ENCODE measurements at regions not wholly inside any gene's neighbourhood (a gene's known extent, or its start where the extent isn't known, plus 50 kb on each side); places are given as distances from the start of the nearest gene placed in this dataset.

DNA sequence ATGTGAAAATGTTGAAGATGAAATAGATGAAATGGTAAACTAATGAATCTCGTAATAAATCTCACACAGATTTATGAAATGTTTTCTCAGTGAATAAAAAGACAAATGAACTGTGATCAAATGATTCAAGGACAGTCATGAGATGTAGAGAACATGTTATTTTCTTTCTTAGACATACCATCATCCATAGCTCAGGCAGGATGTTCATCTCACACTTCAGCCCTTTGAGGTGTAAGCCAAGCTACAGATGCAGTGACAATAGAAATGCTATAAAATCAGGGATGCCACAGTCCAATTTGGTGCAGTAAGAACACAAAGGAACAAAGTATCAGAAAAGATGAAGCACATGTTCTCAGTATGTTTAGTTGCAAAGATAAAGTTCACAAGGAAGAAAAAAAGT, 242.7 kb upstream of the KRR1 start:
- POLR2A ChIA-PET: no interaction called here
- H3K4me3 ChIP-seq (replicated peaks in 1 of 3; ENCODE audit: insufficient read depth in 1 of 3, low read depth in 2 of 3, low read length in 3 of 3): no peak overlapping the region
- H3K27me3 ChIP-seq (ENCODE audit: control insufficient read depth in 1 of 2, insufficient read depth in 2 of 2, low read length in 2 of 2): no peaks in the 10 kb centered on the region
- WGBS (ENCODE audit: low lambda C conversion rate): 98% methylated on average over 1 of the region's 1 CpG
- FAIRE-seq (no peak), DNase-seq (ENCODE audit: low spot score) (no peak), ATAC-seq (no peak)
- peaks cover 76% of the 10 kb centered on the region for H3K4me1 ChIP-seq (ENCODE audit: insufficient read depth, low read length)
- no peak overlapping the region for H3K27ac ChIP-seq (ENCODE audit: extremely low read length, insufficient read depth, low read length)
- no peaks in the 10 kb centered on the region for H3K9me3 ChIP-seq (ENCODE audit: low read length)
- CTCF ChIA-PET (ENCODE audit: low intra/inter-chr PET ratio, low total read pairs): no interaction called here
- H3K79me2 ChIP-seq (ENCODE audit: insufficient read depth, low read length): no peaks in the 10 kb centered on the region
- TF ChIP-seq ZNF484 (CRISPR knock-in tag; IDR thresholded peaks at IDR 0.05; ENCODE audit: borderline replicate concordance, low read depth): no peak
- no peak for TF ChIP-seq MXD4 (CRISPR knock-in tag; IDR thresholded peaks at IDR 0.05)
- TF ChIP-seq KMT2B (CRISPR knock-in tag; IDR thresholded peaks at IDR 0.05): no peak
- no peak for TF ChIP-seq EED (CRISPR knock-in tag; IDR thresholded peaks at IDR 0.05)
- no peak for TF ChIP-seq ZNF792 (CRISPR knock-in tag; IDR thresholded peaks at IDR 0.05)
- no peak for TF ChIP-seq NFE2L1 (CRISPR knock-in tag; IDR thresholded peaks at IDR 0.05; ENCODE audit: borderline replicate concordance)
- no peak for TF ChIP-seq ZNF335 (CRISPR knock-in tag; IDR thresholded peaks at IDR 0.05)
- no peak for TF ChIP-seq ZNF563 (CRISPR knock-in tag; IDR thresholded peaks at IDR 0.05)
- no peak for TF ChIP-seq TEAD3 (CRISPR knock-in tag; optimal IDR thresholded peaks at IDR 0.05; ENCODE audit: borderline replicate concordance)
- no peak for TF ChIP-seq ZKSCAN5 (CRISPR knock-in tag; IDR thresholded peaks at IDR 0.05)
- TF ChIP-seq, protein P1, sequence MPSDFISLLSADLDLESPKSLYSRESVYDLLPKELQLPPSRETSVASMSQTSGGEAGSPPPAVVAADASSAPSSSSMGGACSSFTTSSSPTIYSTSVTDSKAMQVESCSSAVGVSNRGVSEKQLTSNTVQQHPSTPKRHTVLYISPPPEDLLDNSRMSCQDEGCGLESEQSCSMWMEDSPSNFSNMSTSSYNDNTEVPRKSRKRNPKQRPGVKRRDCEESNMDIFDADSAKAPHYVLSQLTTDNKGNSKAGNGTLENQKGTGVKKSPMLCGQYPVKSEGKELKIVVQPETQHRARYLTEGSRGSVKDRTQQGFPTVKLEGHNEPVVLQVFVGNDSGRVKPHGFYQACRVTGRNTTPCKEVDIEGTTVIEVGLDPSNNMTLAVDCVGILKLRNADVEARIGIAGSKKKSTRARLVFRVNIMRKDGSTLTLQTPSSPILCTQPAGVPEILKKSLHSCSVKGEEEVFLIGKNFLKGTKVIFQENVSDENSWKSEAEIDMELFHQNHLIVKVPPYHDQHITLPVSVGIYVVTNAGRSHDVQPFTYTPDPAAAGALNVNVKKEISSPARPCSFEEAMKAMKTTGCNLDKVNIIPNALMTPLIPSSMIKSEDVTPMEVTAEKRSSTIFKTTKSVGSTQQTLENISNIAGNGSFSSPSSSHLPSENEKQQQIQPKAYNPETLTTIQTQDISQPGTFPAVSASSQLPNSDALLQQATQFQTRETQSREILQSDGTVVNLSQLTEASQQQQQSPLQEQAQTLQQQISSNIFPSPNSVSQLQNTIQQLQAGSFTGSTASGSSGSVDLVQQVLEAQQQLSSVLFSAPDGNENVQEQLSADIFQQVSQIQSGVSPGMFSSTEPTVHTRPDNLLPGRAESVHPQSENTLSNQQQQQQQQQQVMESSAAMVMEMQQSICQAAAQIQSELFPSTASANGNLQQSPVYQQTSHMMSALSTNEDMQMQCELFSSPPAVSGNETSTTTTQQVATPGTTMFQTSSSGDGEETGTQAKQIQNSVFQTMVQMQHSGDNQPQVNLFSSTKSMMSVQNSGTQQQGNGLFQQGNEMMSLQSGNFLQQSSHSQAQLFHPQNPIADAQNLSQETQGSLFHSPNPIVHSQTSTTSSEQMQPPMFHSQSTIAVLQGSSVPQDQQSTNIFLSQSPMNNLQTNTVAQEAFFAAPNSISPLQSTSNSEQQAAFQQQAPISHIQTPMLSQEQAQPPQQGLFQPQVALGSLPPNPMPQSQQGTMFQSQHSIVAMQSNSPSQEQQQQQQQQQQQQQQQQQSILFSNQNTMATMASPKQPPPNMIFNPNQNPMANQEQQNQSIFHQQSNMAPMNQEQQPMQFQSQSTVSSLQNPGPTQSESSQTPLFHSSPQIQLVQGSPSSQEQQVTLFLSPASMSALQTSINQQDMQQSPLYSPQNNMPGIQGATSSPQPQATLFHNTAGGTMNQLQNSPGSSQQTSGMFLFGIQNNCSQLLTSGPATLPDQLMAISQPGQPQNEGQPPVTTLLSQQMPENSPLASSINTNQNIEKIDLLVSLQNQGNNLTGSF (CRISPR knock-in tag; IDR thresholded peaks at IDR 0.05): no peak
- no peak for TF ChIP-seq TMF1 (CRISPR knock-in tag; IDR thresholded peaks at IDR 0.05; ENCODE audit: low read depth)
- TF ChIP-seq DMAP1 (CRISPR knock-in tag; IDR thresholded peaks at IDR 0.05): no peak
- no peak for TF ChIP-seq ZMAT3 (CRISPR knock-in tag; conservative IDR thresholded peaks at IDR 0.05)
- H4K20me1 ChIP-seq (ENCODE audit: insufficient read depth, low read length): no peaks in the 10 kb centered on the region
- H2AFZ ChIP-seq (ENCODE audit: low read length): no peak overlapping the region
- in situ Hi-C loops (cut with HindIII; ENCODE audit: extremely low pct_ligation_motif_present, low pct_unique_long_range_greater_than_20kb) (no loop called here), intact Hi-C loops (cut with micrococcal nuclease; ENCODE audit: unreplicated experiment) (no loop called here)
- no peaks in the 10 kb centered on the region for H3K36me3 ChIP-seq (replicated peaks in 1 of 2; ENCODE audit: control insufficient read depth in 1 of 2, insufficient read depth in 2 of 2, low read length in 2 of 2)
- no peak overlapping the region for H3K4me2 ChIP-seq (ENCODE audit: low read depth, low read length)
- BruUV-seq (replicated peaks): no TSS peak
- H3K9ac ChIP-seq (ENCODE audit: insufficient read depth, low read depth, low read length): no peak overlapping the region
